Activated CD4-positive, CD25-positive, alpha-beta regulatory T cell treated with anti-CD3 and anti-CD28 coated beads, Interleukin-2, amount 50 U/mL, for 24 hours (primary cell): ENCODE measurements at regions not wholly inside any gene's neighbourhood (a gene's known extent, or its start where the extent isn't known, plus 50 kb on each side); places are given as distances from the start of the nearest gene placed in this dataset.

Experiments
- ATAC-seq, 2 donors: fragments of 150-1000 bp; cut with Tn5 transposase; one replicate each; pipeline ENCODE4 v1.10.0; 2021; ENCODE audit warnings: mild to moderate bottlenecking in 1 of 2, moderate library complexity in 1 of 2

DNA sequence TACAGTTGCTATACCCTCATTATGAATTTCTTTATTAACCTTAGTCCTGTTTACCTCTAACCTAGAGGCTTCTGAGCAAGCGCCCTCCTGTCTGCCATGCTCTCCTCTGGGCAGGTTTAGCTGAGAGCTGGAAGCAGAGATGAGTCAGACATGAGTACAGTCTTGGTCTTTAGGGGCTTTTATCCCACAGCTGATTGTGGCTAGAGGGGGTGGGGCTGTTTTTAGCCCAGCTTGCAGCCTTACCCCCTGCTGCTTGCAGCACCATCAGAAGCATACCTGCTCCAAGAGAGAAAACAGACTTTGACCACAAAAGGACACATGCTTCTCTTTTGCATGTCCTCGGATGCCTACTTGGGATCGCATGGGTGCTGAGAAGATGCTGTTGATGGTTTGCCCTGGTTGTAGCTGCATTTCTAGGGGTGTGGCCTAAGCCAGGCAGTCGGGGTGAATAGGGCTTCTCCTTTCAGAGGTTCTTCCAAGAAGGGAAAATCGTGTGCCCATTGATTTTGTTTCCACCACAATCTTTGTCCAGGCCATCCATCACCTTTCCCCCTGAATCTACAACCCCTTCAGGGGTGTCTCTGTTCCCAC, 115.0 kb upstream of the LGALSL start:
- peak; percentile 65 to 79 for ATAC-seq

DNA sequence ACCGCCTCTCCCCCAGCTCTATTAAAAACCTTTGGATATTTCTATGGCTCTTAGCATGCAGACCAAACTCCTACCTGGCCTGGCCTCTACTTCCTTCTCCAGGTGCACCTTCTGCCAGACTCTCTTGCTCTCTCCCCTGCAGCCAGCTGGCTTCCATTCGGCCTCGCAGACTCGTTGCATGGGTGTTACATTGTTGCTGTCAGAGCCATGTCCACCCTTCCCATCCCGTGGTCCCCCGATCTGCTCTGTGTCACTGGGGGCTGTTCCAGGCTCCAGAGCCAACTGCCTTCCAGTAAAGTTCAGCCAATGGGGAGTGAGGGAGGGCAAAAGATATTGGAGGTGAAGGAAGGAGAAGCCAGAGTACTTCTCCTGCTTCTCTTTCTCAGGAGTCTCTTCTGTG, 112.5 kb upstream of the LGALSL start:
- no peak for ATAC-seq

DNA sequence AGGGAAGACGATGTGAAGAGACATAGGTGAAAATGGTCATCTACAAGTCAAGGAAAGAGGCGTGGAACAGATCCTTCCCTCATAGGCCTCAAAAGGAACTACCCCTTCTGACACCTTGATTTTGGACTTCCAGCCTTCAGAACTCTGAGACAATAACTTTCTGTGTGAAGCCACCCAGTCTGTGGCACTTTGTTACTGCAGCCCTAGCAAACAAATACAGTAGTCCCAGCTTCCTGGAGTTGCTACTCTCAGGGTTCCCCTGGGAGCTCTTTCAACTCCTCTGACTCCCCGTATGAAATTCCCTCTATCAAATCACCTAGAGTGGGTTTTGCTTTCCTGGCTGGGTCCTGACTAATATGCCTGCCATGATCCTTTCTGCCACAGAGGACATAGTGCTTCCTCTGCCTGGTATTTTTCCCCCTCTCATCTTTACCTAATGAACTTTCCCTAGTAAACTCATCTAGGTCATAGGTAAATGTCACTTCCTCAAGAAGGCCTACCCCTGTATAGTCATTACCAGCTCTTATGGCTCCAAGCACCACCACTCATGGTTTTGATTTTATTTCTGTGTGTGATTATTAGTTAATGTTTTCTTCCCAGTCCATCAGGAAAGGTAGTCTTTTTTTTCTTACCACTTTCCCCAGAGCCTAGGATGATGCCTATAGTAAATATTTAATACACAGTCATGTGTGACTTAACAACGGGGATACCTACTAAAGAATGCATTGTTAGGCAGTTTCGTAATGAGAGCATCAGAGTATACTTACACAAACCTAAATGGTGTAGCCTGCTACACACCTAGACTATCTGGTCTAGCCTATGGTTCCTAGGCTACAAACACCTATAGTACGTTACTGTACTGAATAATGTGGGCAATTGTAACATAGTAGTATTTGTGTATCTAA, 111.5 kb upstream of the LGALSL start:
- ATAC-seq, result no peak

DNA sequence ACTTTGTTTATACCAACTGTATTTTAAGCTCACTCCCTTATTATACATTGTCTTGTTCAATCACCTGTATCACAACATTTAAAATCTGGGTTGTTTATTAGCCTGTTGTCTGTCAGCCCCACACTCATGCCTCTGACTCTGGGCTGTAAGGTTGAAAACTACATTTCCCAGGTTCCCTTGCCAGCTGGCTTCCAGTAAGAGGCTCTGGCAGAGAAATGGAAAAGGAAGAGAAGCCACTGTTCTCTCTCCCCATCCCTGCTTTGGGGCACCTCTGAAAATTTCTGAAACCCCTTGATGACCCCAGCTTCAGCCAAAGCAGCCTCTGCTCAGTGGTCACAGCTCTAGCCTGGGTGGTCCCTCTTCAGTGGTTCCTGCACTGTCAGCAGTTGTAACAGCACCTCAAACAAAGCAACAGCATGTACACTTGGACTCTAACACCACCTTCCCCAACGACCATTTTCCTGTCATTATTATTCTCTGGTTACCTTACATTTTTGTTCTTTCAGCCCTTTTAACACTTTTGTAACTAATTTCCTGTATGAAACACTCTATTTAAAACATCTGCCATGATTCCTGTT, 108.9 kb upstream of the LGALSL start:
- ATAC-seq, result no peak

DNA sequence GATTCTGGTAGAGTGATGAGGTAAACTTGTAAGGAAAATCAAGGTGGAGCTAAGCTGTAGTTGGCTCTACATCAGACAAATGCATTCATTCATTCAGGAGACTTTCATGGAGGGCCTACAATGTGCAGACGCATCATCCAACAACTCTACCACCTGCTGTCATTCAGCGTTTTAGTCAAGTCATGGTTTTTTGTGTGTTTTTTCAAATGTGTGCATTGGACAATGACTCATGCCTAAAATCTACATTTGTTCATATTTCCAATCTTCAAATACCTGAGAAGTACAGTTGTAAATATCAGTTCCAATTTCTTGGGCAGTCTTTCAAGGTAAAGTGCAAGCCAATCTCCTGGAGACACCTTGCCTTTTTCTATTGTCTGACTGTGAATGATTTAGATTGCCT, 108.0 kb upstream of the LGALSL start:
- no peak for ATAC-seq

DNA sequence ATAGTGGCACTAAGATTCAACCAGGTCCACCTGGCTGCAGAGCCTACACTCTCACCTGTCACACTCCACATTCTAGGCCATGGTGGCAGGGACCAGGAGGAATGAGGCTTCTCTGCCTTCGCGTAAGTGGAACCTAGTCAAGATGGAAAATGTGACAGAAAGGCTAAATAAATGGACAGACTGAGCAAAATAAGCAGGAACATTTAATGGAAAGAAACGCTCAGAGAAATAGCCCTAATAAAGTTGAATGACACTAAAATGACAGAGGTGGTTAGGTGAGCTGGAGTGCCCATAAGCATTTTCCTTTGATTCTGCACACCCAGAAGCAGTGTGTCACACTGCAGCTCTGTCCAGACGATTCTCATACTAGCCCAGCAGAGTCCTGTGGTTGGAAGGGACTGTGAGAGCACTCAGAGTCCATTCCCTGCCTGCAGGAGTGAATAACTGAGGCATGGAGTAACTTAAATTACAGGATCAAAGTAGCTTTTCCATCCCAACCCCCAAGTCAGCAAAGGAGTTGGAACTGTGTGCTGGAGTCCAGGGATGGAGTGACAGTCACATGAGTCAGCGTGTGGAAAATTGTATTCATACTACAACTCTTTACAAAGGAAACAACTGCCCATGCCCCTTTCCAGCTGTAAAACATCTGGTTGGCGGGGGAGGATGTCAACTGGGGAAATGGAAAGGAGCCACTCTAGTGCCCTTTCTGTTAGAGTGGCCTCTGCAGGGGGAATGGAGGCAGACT, 105.4 kb upstream of the LGALSL start:
- no peak for ATAC-seq

DNA sequence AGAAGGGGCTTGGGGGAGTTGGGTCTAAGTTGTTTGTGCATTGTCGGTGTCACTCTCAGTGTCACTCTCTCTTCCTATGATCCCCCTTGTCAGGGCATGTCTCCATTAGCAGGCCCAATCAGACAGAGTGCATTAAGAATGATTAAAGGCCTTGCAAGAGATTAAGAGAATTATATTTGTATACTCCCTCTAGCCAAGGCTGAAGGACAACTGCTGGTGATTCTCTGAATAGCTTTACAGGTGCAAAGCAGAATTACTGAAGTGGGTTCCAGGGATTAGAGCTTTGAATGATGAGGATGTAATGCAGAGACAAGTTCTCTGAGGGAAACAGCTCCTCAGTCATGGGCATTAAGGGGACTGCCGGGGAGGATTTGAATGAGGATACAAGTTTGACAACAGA, 104.8 kb upstream of the LGALSL start:
- ATAC-seq, result no peak

DNA sequence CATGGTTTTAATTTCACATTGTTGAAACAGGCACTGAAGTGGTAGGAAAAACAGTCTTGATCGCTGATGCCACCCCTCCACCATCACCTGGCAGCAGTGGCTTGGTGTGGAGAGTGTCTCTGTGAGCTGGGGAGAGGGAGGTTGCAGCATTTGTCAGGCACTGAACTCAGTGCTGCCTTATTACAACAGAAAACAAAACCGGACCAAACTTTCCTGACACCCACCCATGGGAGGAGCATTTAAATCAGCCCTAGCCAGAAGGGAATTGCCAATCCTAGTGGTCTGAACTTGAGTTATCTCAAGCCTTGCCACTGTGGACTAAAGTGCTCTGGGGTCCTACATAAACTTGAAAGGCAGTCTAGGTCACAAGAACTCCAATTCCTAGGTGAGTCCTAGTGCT, 103.0 kb upstream of the LGALSL start:
- no peak for ATAC-seq

DNA sequence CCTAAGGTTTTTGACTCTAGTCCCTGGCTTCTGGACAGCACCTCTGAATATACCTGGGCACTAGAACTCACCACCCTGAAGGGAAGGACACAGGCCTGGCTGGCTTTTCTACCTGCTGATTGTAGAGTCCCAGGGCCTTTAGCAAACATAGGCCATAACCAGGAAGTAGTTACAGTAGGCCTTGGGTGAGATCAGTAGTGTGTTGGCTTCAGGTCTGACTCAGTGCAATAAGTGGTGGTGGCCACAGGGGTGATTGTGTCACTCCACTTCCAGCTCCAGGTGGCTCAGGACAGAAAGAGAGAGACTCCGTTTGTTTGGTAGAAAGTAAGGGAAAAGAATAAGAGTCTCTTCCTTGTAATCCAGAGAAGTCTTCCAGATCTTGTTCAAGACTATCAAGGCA, 101.7 kb upstream of the LGALSL start:
- no peak for ATAC-seq

DNA sequence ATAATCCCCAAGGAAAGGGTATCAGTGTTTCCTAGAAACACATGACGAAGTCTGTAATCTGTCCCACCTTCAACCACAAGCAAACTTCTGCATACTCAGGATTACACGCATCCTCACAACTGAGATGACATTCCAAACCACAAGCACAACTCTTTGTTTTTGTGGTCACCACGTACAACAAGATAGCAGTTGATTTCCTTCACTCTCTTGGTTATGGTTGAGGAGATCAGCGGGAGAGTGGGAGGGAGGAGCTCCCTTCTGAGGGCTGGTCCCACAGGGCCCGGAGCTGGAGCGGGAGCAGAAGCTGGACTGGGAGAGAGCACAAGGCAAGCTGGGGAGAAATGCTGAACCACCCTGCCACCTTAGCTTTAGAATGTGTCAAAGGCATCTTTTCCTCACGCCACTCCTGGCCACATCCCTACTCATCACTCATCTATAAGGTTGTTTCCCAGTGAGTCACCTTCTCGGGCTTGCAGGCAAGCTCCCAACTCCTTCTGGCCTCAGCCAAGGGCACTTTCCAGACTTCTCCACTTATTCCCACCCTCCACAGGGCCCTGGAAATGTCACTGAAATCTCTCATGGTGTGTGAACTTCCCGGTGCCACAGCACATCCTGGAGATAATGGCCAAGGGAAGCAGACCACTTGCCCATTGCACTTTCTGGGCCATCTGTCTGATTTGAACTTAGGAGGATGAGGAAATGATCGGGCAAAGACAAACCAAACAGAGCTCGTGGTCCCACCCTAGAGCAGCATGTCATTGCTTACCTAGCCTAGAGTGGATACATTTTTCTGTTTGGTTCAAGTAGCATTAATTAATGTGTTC, 98.9 kb upstream of the LGALSL start:
- ATAC-seq, result no peak

DNA sequence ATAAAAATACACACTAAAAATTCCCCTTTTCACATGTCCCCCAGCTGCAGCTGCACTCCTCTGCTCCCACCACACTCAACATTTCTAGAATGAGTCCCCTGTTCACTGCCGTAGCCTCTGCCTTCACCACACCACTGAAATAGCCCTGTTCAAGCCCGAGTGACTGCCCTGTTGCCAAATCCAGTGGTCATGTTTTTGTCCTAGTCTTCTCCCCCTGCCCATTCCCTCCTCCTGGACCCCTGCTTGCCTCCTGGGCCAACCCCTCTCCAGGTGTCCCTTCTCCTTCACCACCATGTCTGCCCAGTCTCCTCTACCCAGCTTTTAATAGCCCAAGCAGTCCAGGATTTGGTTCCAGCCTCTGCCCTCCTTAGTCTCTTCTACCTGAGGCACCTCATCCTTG, 97.1 kb upstream of the LGALSL start:
- ATAC-seq, result no peak

DNA sequence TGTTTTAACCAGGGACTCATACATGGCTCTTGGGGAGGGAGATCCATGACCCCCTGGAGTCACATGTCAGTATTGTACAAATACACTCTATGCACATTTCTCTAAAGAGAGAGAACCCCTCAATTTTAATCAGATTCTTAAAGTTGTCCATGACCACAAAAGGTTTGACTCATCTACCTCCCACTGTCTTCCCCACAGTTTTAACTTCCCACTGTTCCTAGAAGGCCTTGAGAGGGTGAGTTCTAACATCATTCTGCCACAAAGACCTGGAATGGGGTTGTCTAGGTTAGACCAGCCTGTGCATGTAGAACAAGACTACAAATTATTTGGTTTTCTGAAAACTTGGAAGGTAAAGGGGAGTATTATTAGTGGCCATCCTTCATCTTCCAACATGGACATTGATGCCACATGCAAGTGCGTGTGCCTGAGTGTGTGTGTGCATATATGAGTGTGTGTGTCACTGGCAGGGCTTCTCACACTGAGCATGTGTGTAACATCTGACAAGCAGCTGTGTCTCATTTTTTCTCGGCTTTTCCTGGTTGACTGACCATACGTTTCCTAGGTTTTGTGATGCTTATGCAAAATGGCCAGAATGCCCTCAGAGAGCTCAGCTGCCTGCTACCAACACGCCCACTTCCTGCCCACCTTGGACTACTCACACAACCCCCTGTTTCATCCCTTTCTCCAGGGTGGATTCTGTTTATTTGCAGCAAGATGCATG, 94.6 kb upstream of the LGALSL start:
- ATAC-seq, result no peak

DNA sequence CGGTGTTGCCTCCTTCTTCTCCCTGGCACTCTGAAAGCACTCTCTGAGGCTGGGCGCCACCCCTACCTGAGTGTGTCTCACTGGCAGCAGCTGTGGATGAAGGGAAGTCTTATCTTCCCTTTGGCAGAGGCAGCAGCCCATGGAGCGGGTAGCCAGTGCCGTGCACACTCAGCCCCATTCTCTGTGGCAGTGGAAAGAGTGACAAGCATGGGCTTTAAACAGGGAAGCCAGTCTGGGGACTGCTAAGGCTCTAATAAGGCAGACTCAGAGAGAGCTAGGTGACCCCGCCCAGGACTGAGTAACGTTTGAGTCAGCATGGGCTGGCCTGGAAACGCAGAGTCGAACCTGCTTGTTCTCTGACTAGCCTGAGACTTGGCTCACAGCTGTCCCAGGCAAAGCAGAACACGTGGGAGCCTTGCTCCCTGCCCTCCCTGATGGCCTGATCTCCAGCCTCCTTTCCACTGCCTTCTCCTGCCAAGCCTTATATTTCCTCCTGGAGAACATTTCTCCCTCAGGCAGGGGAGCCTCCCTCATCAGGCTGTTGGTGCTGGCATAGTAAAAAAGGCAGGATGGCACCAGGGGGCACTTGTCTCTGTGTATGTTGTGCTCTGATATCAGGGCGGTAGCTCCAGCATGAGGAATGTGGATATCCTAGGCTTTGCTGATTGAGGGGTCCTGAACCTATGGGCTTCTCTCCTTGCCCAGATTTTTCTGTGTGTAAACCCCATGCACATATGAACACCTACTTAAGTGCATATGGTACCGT, 93.9 kb upstream of the LGALSL start:
- ATAC-seq, result peak; percentile 99

DNA sequence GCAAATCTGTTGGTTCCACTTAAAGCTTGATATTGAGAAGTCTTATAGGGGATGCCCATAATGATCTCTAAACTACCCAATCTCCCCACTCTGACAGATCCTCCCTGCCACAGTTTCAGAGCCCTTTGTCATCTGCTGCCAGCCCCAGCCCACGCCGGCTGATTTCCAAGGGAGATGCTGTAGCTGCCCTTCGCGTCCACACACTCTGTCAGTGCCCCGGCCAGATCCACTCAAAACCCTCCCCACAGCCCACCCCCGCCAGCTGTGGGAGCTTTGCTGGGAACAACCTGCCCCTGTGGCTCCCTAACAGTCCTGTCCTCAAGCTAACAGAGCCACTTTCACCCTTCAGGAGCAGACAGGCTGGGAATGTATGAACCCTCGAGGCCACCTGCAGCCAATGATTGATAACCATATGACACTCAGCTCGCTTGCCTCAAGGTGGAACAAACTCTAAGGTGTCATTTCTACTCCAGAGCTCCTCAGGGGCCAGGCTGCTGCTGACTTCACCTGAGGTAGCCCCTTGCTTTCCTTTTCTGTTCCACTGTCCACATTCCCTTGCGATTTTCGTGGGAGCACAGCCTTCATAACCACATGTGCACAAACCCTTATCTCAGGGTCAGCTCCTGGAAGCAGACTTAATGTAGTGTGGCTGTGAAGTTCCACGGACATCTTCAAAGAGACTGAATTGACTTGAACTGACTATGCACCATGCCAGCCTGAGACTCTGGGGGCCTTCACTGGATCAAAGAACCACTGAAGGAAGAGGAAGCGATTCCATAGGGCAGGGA, 92.6 kb upstream of the LGALSL start:
- no peak for ATAC-seq

DNA sequence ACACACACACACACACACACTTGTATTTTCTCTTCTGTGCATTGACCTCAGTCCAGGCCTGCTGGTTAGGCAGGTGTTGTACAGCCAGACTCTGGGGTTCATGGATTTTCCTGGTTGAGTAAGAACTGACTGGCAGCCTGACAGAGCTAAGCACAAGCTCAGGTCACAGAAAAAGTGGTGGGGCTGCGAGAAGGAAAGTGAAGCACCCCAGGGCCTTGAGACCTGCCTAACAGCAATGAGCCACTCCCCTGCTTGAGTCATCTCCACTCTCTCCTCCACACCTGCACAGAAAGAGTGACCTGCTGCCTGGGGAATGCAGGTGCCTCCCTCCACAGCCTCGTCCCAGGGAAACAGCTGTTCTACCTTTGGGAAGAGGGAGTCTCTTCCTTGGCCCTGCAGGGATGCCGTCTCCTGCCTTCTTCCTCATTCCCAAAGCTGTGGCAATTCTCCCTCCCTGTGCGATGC, 91.4 kb upstream of the LGALSL start:
- ATAC-seq, result no peak

DNA sequence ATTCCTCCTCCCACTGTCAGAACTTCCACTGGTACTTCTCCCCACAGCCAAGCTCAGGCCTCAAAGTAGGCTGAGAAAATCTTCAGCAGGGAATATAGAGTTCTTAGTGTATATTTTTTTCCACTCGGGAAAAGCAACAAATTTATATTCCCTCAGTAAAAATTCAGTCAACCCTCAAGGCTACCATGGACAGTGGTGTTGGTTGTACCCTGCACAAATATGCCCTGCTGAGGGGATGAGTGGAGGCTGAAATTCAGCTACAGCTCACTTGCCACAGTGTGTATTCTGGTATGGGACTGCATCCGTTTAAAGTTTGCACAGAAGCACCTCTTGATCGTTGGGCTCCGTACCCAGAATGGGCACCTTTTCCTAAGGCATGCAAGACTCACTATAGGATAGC, 90.8 kb upstream of the LGALSL start:
- no peak for ATAC-seq

DNA sequence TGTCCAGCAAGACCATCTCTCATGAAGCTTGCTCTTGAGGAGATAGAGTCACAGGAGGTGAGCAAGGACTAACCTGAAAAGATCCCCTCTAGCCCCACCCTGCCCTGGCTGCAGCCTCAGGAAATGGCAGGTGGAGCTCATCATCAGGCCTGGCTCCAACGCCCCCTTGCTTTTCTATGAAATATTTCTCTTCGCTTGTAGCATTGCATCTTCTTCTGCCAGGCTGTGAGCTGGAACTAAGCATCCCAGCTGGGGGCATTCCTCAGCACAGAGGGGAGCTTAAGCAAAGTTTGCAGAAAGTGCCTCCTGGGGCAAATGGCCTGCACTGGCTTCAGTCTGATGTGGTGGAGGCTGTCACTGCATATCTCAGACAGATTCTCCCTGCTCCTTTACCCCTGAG, 90.1 kb upstream of the LGALSL start:
- no peak for ATAC-seq

DNA sequence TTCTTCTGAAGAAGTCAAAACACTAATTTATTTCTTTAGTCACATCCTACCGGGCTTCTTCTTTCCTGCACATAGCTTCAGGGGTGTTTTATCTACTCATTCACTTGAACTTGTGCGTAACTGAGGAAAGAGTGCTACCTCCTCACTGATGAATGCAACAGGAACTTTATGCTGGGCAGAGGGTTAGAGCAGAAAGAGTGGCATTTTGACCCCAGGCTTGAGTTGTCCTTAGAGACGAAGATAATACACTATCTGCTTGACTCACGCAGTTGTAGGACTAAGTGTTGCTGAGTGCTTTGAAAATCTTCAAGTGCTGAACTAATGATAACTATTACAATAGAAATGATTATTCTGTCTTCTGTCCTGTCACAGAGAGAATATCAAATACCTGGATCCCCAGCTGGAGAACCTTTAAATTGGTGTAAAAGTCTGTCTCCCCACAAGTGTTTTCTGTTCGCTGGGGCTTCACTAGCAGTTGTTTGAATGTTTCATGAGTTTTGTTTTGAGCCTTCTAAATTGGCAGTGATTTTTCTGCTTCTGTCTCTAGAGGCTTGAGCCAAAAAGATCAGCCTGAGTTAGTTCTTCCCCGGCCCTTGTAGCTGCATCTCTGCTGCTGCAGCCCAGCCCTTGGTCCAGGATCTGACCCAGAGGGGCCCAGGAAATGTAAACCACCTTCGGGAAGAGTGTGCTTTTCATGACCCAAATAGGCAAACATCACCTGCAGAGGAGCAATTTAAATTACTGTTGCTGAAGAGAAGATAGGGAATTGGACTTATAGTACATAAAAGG, 86.3 kb upstream of the LGALSL start:
- no peak for ATAC-seq

DNA sequence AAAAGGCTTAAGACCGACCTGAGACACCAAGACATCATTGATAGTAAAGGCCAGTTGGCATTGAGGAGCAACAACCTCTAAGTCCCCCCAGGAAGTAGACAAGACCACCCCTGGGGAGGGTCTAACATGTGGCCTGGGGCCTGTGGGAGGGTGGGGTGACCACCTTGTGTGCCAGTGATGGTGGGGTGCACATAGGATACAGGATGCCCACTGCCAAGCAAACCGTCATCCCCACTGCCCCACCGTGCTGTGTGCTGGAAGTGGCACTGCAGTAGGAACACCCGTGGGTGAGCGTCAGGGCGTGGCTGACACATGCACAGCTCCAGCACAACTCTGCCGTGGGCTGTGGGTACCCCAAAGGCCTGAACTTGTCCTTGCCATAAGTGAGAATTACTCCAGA, 84.3 kb upstream of the LGALSL start:
- ATAC-seq, result no peak
